ENCODE measurements at regions not wholly inside any gene's neighbourhood (a gene's known extent, or its start where the extent isn't known, plus 50 kb on each side); places are given as distances from the start of the nearest gene placed in this dataset.

- TF ChIP-seq CTCF (IDR thresholded peaks at IDR 0.05) (no peak), POLR2A (IDR thresholded peaks at IDR 0.05) (no peak)
Observed at GRCh38 chr6:100137759-100138158, 143.7 kb upstream of the MCHR2 start.

All from prostate gland (tissue), 2 donors.